Raji (cell line): ENCODE measurements at regions not wholly inside any gene's neighbourhood (a gene's known extent, or its start where the extent isn't known, plus 50 kb on each side); places are given as distances from the start of the nearest gene placed in this dataset.

Experiments used
- POLR2A ChIP-seq: IDR thresholded peaks from 2 replicates; pipeline ENCODE4 v1.6.1; 2011; ENCODE audit warnings: low read depth, low read length, control low read depth; ENCODE audit not compliant: insufficient read depth

DNA sequence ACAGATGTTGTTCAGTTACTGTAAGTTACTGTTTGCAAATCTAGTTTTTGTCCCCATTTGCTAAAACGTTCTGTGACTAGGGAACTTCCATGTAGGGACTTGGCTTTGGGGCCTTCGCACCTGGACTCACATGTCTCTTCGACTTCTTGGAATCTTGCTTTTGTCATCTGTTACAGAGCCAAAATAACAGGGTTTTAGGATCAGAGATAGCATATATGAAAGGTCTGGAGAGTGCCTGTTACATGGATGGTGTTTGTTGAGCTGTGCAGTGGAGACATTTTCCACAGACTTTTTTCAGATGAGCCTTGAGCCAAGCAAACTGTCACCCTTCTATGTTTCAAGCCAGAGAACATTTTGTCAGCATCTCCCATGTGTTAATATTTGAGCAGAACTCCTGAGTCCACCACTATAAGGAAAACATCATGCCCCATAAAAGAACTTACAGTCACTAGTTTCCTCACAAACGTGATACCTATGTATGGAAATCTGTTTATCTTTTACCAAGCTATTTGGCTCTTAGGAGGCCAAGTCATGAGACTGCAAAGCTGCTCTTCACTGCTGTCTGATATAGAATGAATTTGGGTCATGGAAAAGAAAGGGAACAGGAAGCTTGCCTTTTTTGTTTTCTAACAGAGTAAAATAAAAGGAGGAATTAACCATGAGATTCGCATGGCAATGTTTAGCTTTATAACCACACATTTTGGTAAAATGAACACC, 818.6 kb upstream of the IGFBP3 start:
- no peak for TF ChIP-seq POLR2A

DNA sequence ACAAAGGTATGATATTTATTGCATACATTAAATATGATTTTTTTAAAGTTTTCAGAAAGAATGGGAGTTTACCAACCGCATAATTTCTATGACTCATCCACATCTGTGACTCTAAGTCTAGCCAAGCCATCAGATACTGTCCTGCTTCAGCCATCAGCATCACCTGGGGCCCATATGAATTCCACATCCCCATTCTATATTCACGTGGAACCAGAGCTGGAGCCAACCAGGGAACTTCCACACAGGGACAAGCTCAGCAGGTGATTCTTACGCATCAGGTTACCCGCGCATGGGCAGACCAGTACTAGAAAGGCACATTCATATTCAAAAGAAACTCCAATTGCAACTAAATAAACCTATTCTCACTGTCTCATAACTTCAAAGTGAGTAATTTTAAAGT, 817.7 kb upstream of the IGFBP3 start:
- no peak for TF ChIP-seq POLR2A

DNA sequence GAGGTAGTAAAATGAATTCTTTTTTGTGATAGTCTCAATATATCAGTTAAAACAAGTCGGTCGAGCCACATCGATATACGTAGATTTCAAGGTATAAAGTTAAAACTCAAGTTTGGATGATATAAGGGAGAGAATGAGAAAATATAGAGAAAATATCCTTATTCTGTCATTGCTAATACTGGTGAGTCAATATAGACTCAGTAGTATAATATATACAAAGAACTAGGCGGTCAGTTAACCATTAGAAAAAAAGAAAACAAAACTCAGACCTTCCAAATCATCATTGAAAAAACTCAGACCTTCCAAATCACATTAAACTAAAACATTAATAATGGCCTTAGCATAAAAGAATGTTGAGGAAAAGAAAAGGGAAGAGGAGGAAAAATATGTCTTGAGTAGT, 817.1 kb upstream of the IGFBP3 start:
- TF ChIP-seq POLR2A, result no peak

DNA sequence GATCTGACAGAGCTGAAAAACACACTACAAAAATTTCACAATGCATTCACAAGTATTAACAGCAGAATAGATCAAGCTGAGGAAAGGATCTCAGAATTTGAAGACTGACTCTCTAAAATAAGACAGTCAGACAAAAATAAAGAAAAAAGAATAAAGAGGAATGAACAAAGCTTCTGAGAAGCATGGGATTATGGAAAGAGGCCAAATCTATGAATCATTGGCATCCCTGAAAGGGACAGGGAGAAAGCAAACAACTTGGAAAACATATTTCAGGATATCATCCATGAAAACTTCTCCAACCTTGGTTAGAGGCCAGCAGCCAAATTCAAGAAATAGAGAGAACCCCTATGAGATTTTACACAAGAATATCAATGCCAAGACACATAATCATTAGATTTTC, 804.8 kb upstream of the IGFBP3 start:
- TF ChIP-seq POLR2A, result no peak

DNA sequence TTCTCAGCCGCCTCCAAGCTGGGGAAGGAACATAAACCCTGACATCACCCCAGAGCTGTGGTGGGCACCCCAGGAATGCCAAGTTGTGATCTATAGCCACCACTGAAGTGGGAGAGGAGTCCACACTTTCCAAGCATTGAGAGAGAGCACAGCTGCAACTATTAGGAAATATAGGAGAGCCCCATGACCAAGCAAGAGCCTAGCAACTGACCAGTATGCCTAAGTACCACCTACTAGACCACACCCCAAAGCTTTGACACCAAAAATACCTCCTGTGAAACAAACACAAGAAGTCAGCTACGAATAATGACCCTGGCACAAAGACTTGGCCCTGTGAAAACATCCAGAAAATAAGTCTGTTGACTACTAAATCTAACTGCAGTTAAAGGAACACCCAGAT, 804.1 kb upstream of the IGFBP3 start:
- TF ChIP-seq POLR2A, result no peak

- TF ChIP-seq POLR2A, result no peak
Observed at GRCh38 chr7:46723742-46724141, 802.7 kb upstream of the IGFBP3 start.

DNA sequence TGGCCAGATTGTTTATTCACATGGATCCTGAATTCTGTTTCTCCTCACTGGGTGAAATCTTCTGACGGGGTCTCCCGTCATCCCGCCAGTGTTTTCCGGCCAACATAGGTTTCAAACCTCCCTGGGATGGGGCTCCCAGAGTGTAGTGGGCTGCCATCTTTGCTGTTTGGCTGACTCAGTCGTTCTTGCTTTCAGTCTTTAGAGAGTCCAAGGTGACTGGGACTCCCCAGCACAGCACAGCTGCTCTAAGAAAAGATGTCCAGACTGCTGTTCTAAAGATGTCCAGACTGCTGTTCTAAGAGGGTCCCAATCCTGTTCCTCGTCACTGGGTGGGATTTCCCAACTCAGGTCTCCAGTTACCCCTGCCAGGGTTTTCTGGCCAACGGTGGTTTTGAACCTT, 801.9 kb upstream of the IGFBP3 start:
- no peak for TF ChIP-seq POLR2A

DNA sequence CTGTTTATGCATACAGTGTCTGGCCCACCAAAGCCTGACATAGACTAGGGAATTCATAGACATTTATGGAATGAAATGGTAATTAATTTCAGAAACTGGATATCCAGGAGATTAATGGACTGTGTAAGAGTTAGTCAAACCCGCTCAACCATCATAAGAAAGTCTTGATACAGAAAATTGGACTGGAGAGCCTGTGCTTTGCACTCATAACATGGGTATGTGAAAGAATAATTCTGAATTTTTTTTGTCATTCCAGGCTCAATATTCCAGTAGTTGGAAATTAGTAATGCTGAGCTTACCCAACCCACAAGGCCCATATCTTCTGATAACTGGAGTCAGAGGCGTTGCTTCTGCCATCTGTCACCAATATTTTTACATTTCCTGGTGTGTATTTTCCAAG, 799.7 kb upstream of the IGFBP3 start:
- TF ChIP-seq POLR2A, result no peak

- TF ChIP-seq POLR2A, result no peak
Observed at GRCh38 chr7:46719616-46720015, 798.5 kb upstream of the IGFBP3 start.

GRCh38 chr7:46716926-46717325, 795.9 kb upstream of the IGFBP3 start:
- no peak for TF ChIP-seq POLR2A

DNA sequence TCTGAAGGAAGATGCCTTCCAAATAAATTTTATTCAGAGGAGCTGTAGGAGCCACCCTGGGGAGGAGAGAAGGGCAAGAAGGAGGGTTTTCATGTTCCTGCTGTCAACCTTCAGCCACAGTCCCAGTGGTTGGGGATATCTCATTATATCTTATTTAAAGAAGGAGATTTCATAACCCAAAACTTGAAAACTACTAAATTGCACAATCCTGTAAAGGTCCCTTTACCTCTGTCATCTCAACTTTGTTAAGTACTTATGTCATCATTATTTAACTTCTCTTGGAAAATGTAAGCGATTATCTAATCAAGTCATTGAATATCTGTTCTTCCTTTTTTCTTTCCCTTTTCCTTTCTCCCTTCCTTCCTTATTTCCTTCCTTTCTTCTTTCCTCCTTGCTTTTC, 794.5 kb upstream of the IGFBP3 start:
- no peak for TF ChIP-seq POLR2A

DNA sequence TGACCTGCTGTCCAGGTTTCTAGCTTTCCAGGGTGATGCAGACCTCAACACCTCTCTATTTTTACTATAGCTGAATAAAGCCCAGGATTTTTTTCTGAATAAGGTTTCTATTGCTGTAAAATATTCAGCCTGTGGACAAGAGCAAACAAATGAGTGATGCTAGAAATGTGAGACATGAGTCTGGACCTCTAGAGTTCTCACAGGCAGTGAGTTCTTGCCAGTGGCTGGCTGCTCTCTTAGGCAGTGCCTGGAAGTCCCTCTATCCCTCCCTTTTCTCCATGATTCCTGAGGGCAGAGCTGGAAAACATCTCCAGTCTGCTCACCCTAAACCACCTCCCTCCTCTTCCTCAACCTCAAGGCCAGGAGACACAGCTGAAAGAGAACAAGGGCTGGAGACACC, 793.8 kb upstream of the IGFBP3 start:
- TF ChIP-seq POLR2A, result no peak

- no peak for TF ChIP-seq POLR2A
Observed at GRCh38 chr7:46713868-46714596, 793.0 kb upstream of the IGFBP3 start.

GRCh38 chr7:46710927-46711326, 789.9 kb upstream of the IGFBP3 start:
- TF ChIP-seq POLR2A, result no peak

DNA sequence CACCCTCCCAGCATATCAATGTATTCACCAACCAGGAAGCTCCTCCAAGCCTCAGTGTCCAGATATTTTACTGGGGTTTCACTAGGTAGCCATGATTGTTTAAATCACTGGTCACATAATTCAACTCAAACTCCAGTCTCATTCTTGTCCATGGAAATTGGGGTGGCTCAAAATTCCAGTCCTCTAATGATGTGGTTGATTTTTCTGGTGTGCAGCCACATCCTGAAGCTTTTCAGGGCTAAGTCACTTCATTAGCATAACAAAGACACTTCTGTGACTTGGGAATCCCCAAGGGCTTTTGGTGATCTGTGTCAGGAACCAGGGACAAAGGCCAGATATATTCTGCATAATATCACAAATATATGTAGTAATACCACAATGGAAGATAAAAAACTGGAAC, 786.9 kb upstream of the IGFBP3 start:
- no peak for TF ChIP-seq POLR2A

DNA sequence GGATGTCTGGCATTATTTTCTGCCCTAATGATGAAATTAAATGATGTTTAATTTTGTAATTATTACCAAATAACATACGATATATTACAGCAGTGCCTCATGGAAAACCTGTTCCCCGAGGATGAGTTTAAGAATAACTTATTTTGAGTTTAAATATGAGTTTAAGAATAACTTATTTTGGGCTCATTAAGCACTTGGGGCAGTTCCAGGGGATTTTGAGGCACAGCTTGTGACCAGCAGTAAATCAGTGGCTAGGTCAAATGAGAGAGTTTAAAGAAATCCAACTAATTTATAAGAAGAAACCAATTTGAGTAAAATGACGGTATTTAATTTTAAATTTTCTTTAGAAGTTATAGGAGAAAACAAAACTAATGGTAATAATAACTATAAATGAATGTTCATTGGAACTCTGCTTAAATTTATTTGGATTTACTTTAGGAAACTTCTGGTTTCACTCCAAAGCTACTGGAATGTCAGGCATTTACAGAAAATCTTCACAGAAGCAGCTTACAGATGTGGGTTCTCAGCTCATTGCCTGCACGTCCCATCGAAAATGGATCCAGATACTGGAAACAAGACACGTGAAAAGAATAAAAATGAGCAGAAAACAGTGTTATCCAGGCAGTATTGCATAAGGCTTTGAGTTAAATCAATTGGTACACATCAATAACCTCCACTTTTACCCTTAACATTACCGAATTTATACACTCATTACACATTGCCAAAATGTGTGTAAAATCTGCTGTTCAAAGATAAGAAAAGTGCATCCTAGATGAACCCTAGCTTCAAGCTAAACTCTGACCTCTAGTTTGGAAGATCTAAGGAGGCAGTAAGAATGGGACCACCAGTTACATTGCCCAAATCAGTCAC, 784.5 kb upstream of the IGFBP3 start:
- no peak for TF ChIP-seq POLR2A
